OCI-LY3 (cell line): ENCODE measurements at regions not wholly inside any gene's neighbourhood (a gene's known extent, or its start where the extent isn't known, plus 50 kb on each side); places are given as distances from the start of the nearest gene placed in this dataset.
A peak's percentile ranks its signal among the peaks of the same experiment; 100 is the strongest.

Experiments
- H2AFZ ChIP-seq: fragments of 200-600, 300-600 bp; shearing (Covaris generic); 2 replicates; pipeline ENCODE4 v1.6.0; 2014; ENCODE audit warnings: antibody characterized with exemption, low read depth, low read length
- H3K27ac ChIP-seq: fragments of 200-600, 300-600 bp; sonication (generic); 2 replicates; pipeline ENCODE4 v1.5.1; 2014; ENCODE audit warnings: mild to moderate bottlenecking, low read length, moderate library complexity, mixed read lengths
- H3K27me3 ChIP-seq: fragments of 200-600, 300-600 bp; sonication (generic); 2 replicates; pipeline ENCODE4 v1.6.1; 2014; ENCODE audit warnings: low read depth, low read length, mixed read lengths
- H3K36me3 ChIP-seq: fragments of 200-600, 300-600 bp; sonication (generic); replicated peaks from 2 replicates; pipeline ENCODE3; 2014; ENCODE audit warnings: low read depth, low read length, mixed read lengths
- H3K4me1 ChIP-seq: fragments of 300-600, 200-600 bp; sonication (generic); 2 replicates; pipeline ENCODE4 v1.6.1; 2014; ENCODE audit warnings: low read length, mixed read lengths
- H3K4me2 ChIP-seq: fragments of 200-600, 300-600 bp; sonication (generic); 2 replicates; pipeline ENCODE4 v1.6.1; 2014; ENCODE audit warnings: low read length, mixed read lengths
- H3K4me3 ChIP-seq: fragments of 300-600, 200-600 bp; sonication (generic); 2 replicates; pipeline ENCODE4 v1.5.1; 2014; ENCODE audit warnings: antibody characterized with exemption, mild to moderate bottlenecking, low read length, moderate library complexity
- H3K79me2 ChIP-seq: fragments of 300-600, 200-600 bp; shearing (Covaris generic); 2 replicates; pipeline ENCODE4 v1.6.1; 2014; ENCODE audit warnings: mild to moderate bottlenecking, low read length, mixed read lengths
- H3K9ac ChIP-seq: fragments of 300-600, 200-600 bp; shearing (Covaris generic); 2 replicates; pipeline ENCODE4 v1.6.0; 2014; ENCODE audit warnings: mild to moderate bottlenecking, low read length, moderate library complexity
- H3K9me3 ChIP-seq: fragments of 200-600, 300-600 bp; shearing (Covaris generic); 2 replicates; pipeline ENCODE4 v1.6.1; 2014; ENCODE audit warnings: low read length, mixed read lengths; ENCODE audit not compliant: insufficient read depth
- H4K20me1 ChIP-seq: fragments of 200-600, 300-600 bp; sonication (generic); 2 replicates; pipeline ENCODE4 v1.6.1; 2016; ENCODE audit warnings: low read length, mixed read lengths; ENCODE audit not compliant: insufficient read depth
- CTCF ChIP-seq: fragments of 200-600, 300-600 bp; sonication (generic); IDR thresholded peaks from 2 replicates; pipeline ENCODE4 v1.5.1; 2014; ENCODE audit warnings: antibody characterized with exemption, low read length, low read depth
- EZH2phosphoT487 ChIP-seq: fragments of 200-600 bp; shearing (Covaris generic); IDR thresholded peaks from 2 replicates; pipeline ENCODE4 v1.6.1; 2018; ENCODE audit warnings: antibody characterized with exemption, mixed run types, low read depth

DNA sequence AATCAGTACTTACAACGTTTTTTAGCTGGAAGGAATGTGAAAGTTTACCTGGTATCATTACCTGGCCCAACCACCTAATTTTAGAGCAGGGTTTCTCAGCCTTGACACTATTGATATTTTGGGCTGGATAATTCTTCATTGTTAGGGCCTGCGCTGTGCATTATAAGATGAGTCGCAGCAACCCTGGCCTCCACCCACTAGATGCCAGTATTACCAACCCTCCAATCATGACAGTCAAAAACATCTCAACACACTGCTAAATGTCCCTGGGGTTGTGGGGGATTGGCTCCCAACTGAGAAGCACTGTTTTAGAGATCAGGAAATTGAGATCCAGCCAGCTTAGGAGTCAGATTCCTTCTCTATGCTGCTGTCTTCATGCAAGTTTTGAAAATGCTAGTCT, 265.3 kb upstream of the TCF4 start:
- Histone ChIP-seq H3K4me1 (peaks cover 24% of the 10 kb centered on the region), H3K36me3 (no peaks in the 10 kb centered on the region), H3K9me3 (no peaks in the 10 kb centered on the region), H3K79me2 (no peaks in the 10 kb centered on the region), H3K27ac (no peak overlapping the region), H3K4me2 (no peak overlapping the region), H3K27me3 (no peaks in the 10 kb centered on the region), H2AFZ (no peak overlapping the region), H3K9ac (no peak overlapping the region), H4K20me1 (no peaks in the 10 kb centered on the region), H3K4me3 (no peak overlapping the region)
- TF ChIP-seq EZH2phosphoT487 (no peak), CTCF (peak; percentile 54)

DNA sequence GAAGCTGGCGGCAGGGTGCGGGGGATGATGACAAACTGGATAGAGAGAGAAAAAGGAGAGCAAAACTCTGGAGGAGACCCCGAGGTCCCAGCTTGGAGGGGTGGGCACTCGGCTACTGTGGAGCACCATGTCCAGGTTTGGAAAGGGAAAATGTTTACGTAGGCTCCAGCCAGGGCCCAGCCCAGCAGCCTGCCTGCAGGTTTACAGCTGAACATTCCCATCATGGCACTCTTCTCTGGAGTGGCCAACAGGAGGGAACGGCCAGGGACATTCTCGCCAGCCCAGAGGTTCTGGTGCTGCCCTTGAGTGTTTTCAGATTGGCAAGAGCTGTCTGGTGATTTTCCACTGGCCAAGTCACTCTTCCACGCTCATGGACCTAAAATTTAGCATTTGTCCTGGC, 262.9 kb upstream of the TCF4 start:
- Histone ChIP-seq H3K4me1 (peaks cover 19% of the 10 kb centered on the region), H3K4me2 (no peak overlapping the region), H3K9ac (no peak overlapping the region), H3K4me3 (no peak overlapping the region), H3K36me3 (no peaks in the 10 kb centered on the region), H3K9me3 (no peaks in the 10 kb centered on the region), H3K27ac (no peak overlapping the region), H3K27me3 (no peaks in the 10 kb centered on the region), H3K79me2 (no peaks in the 10 kb centered on the region), H2AFZ (no peak overlapping the region), H4K20me1 (no peaks in the 10 kb centered on the region)
- TF ChIP-seq EZH2phosphoT487 (no peak), CTCF (no peak)

GRCh38 chr18:55849391-55849790, 261.4 kb upstream of the TCF4 start:
- Histone ChIP-seq H3K27ac (no peak overlapping the region), H3K9ac (no peak overlapping the region), H3K79me2 (no peaks in the 10 kb centered on the region), H2AFZ (no peak overlapping the region), H3K9me3 (no peaks in the 10 kb centered on the region), H3K36me3 (no peaks in the 10 kb centered on the region), H3K27me3 (no peaks in the 10 kb centered on the region), H3K4me1 (peaks cover 10% of the 10 kb centered on the region), H4K20me1 (no peaks in the 10 kb centered on the region), H3K4me3 (no peak overlapping the region), H3K4me2 (peak overlapping the region; percentile 20; the same call in 1 of the 2 replicates)
- TF ChIP-seq EZH2phosphoT487: no peak
- no peak for TF ChIP-seq CTCF

- no peaks in the 10 kb centered on the region for H3K9me3 ChIP-seq
- H3K27me3 ChIP-seq: no peaks in the 10 kb centered on the region
- TF ChIP-seq CTCF (peak; percentile 28), EZH2phosphoT487 (no peak)
- H3K27ac ChIP-seq: no peak overlapping the region
- H4K20me1 ChIP-seq: no peaks in the 10 kb centered on the region
- H3K4me1 ChIP-seq: peaks cover 10% of the 10 kb centered on the region
- no peak overlapping the region for H2AFZ ChIP-seq
- no peaks in the 10 kb centered on the region for H3K36me3 ChIP-seq
- no peaks in the 10 kb centered on the region for H3K79me2 ChIP-seq
- H3K4me2 ChIP-seq: no peak overlapping the region
- H3K4me3 ChIP-seq: no peak overlapping the region
- H3K9ac ChIP-seq: no peak overlapping the region
Observed at GRCh38 chr18:55847960-55848359, 260.0 kb upstream of the TCF4 start.
